HG03520 (cell line): ENCODE measurements at regions not wholly inside any gene's neighbourhood (a gene's known extent, or its start where the extent isn't known, plus 50 kb on each side); places are given as distances from the start of the nearest gene placed in this dataset.

Experiments used
- ATAC-seq: cut with Tn5 transposase; IDR thresholded peaks from one replicate; pipeline ENCODE4 v1.9.1; 2021; ENCODE audit warnings: mild to moderate bottlenecking, moderate library complexity; ENCODE audit not compliant: unreplicated experiment

GRCh38 chr17:70857351-70857750 lies 688.0 kb downstream of the KCNJ2 start:
- no peak for ATAC-seq

- no peak for ATAC-seq
Measured at GRCh38 chr17:70859829-70860228, 690.5 kb downstream of the KCNJ2 start.

GRCh38 chr17:70862295-70862694 lies 693.0 kb downstream of the KCNJ2 start:
- ATAC-seq = no peak

GRCh38 chr17:70863436-70864248 lies 694.3 kb downstream of the KCNJ2 start:
- ATAC-seq = no peak

- ATAC-seq = no peak
Measured at GRCh38 chr17:70865993-70866804, 696.9 kb downstream of the KCNJ2 start.

- ATAC-seq = no peak
Measured at GRCh38 chr17:70868149-70868548, 698.8 kb downstream of the KCNJ2 start.

GRCh38 chr17:70869402-70870085 lies 700.2 kb downstream of the KCNJ2 start:
- no peak for ATAC-seq

GRCh38 chr17:70871180-70871818 lies 702.0 kb downstream of the KCNJ2 start:
- no peak for ATAC-seq

- ATAC-seq = no peak
Measured at GRCh38 chr17:70872103-70872502, 702.8 kb downstream of the KCNJ2 start.

GRCh38 chr17:70875729-70876310 lies 706.5 kb downstream of the KCNJ2 start:
- no peak for ATAC-seq

GRCh38 chr17:70878879-70879278 lies 709.5 kb downstream of the KCNJ2 start:
- no peak for ATAC-seq

GRCh38 chr17:70879401-70879800 lies 710.1 kb downstream of the KCNJ2 start:
- ATAC-seq = no peak

GRCh38 chr17:70881093-70881492 lies 711.8 kb downstream of the KCNJ2 start:
- no peak for ATAC-seq

GRCh38 chr17:70882504-70882903 lies 713.2 kb downstream of the KCNJ2 start:
- ATAC-seq = no peak

GRCh38 chr17:70886648-70887047 lies 717.3 kb downstream of the KCNJ2 start:
- no peak for ATAC-seq

- ATAC-seq = no peak
Measured at GRCh38 chr17:70888324-70888723, 719.0 kb downstream of the KCNJ2 start.

GRCh38 chr17:70891306-70891705 lies 722.0 kb downstream of the KCNJ2 start:
- ATAC-seq = no peak

GRCh38 chr17:70892527-70892926 lies 723.2 kb downstream of the KCNJ2 start:
- ATAC-seq = no peak

GRCh38 chr17:70896843-70897242 lies 727.5 kb downstream of the KCNJ2 start:
- no peak for ATAC-seq

- ATAC-seq = no peak
Measured at GRCh38 chr17:70897446-70897845, 728.1 kb downstream of the KCNJ2 start.

- no peak for ATAC-seq
Measured at GRCh38 chr17:70901870-70902269, 732.5 kb downstream of the KCNJ2 start.
